ENCODE measurements at regions not wholly inside any gene's neighbourhood (a gene's known extent, or its start where the extent isn't known, plus 50 kb on each side); places are given as distances from the start of the nearest gene placed in this dataset.
"Not testable (repeated sequence)": the region's sequence is repeated elsewhere in the genome, so short reads cannot be mapped to it uniquely, and the experiment has no call there.

DNA sequence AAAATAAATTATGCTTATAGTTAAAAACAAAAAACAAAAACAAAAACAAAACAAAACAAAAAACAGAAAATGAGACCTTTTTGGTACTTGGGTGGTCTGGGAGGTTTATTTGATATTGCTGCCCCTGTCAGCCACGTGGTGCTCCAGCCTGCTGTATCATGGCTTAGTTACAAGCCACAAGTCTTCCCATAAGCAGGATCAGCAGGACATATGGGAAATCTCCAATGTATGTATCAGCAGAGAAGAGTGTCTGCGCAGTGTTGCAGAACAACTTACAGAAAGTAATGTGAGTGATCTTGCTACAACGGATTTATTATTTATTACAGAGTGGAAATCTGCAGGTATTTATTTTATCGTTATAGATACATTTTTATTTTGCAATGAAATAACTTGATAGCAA, 423.0 kb upstream of the TMPRSS15 start:
- DNase-seq (ENCODE audit: low spot score): no peak

DNA sequence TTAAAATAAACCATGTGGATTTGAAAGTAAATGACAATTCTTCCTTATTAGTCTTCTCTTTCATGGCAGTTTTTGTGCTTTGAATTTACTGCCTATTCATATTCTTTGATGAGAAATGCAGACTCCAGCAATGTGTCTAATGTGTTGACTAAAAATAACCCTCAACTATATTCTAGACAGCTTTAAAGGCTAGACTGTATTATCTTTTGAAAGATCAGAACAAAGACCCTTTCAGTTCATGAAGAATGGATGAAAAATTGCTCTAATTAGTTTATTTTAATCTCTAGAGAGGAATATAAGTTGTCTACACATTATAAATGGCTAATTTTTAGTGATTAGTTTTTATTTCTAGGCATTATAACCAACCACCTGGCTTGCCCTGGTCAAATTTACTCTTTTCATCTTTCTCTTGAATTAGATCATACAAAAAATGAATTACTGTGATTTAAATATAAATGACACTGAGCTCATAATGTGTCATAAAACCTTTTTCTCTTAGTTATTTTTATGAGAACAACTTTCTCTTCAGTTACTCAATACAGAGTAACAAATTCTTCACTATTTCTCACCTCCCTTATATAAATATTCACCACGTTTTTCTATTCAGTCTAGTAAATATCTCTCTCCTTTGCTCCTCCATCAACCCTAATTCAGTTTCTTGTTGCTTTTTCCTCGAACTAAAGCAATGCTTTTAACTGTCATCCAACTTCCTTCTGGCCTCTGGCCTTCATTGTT, 428.5 kb upstream of the TMPRSS15 start:
- DNase-seq (ENCODE audit: low spot score): no peak

- no peak for DNase-seq (ENCODE audit: low spot score)
These were observed 429.4 kb upstream of the TMPRSS15 start for GRCh38 chr21:18832950-18833349.

GRCh38 chr21:18834121-18834520, 430.5 kb upstream of the TMPRSS15 start:
- DNase-seq (ENCODE audit: low spot score): not testable (repeated sequence)

- no peak for DNase-seq (ENCODE audit: low spot score)
These were observed 436.7 kb upstream of the TMPRSS15 start for GRCh38 chr21:18840239-18840638.

- DNase-seq (ENCODE audit: low spot score): not testable (repeated sequence)
These were observed 454.0 kb upstream of the TMPRSS15 start for GRCh38 chr21:18857606-18858005.

DNA sequence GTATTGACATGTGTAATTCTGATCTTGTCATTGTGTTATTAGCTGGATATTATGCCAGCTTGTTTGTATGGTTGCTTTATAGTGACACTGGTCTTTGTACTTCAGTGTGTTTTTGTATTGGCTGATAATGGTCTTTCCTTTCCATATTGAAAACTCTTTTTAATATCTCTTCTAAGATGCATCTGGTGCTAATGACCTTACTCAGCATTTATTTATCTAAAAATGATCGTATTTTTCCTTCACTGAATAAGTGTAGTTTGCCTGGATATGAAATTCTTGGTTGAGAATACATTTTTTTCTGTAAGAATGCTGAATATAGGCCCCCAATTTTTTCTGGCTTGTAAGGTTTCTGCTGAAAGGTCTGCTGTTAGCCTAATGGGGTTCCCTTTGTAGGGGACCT, 465.5 kb upstream of the TMPRSS15 start:
- no peak for DNase-seq (ENCODE audit: low spot score)

DNA sequence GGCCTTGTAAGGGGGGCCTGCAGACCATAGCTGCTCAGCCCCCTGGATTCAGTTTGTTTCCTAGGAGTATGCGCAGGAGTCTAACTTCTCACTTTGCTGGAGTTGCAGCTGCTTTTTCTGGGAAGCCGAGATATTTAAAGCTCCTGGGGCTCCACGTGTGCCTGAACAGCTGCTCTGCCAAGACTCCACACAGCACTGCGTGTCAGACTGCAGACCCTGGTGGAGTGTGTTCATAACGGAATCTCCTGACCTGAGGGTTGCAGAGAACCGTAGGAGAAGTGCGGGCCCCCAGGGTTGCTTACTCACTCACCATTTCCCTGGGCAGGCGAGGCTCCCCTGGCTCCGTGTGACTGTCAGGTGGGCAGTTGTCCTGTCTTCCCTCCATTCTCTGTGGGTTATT, 474.3 kb upstream of the TMPRSS15 start:
- no peak for DNase-seq (ENCODE audit: low spot score)

DNA sequence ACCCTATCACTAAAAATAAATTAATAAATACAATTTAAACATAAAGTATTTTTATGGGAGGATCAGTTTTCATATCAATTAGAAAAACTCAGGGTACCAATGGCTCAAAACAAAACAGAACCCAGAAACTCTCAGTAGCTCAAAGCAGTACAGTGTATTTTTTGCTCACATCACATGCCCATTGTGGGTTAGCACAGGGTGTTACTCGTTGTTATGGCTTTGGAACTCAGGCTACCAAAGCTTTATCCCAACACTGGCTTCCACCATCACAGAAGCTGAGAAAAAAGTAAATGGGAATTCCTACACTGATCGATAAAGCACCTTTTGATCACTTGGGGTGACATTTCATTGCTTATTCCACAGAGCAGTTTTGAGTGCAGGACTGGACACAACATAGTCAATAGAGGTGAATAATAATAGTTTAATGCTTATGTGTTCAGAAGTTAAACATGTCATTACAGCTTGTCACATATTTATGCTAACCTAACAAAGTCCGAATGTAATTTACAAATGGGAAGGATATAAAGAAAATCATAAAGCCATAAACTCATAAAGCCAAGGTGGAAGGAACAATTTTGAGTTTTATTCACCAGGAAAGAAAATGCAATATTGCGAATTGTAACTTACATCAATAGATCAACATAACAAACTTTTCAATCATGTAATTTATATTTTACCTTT, 484.5 kb upstream of the TMPRSS15 start:
- no peak for DNase-seq (ENCODE audit: low spot score)

GRCh38 chr21:18893406-18893805, 489.8 kb upstream of the TMPRSS15 start:
- no peak for DNase-seq (ENCODE audit: low spot score)

DNA sequence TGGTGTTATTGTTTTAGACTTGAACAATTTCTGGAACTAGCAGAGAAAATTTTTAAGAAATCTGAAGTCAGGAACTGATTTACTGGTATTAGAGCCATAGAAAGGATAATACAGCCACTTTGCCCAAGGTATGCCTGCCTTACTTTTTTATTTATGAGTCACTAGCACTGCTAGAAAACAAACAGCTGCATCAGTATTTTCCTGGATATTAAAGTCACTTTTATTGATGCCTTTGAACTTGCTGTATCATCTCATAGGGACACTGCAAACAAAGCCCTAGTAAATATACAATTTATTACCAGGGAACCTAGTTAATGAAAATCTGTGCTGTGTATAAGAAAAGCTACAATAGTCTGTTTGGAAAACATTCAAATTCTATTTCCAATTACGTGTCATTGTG, 490.8 kb upstream of the TMPRSS15 start:
- no peak for DNase-seq (ENCODE audit: low spot score)

GRCh38 chr21:18899261-18899660, 495.7 kb upstream of the TMPRSS15 start:
- DNase-seq (ENCODE audit: low spot score): no peak

GRCh38 chr21:18902660-18903059, 499.1 kb upstream of the TMPRSS15 start:
- no peak for DNase-seq (ENCODE audit: low spot score)

GRCh38 chr21:18907076-18907475, 503.5 kb upstream of the TMPRSS15 start:
- no peak for DNase-seq (ENCODE audit: low spot score)

DNA sequence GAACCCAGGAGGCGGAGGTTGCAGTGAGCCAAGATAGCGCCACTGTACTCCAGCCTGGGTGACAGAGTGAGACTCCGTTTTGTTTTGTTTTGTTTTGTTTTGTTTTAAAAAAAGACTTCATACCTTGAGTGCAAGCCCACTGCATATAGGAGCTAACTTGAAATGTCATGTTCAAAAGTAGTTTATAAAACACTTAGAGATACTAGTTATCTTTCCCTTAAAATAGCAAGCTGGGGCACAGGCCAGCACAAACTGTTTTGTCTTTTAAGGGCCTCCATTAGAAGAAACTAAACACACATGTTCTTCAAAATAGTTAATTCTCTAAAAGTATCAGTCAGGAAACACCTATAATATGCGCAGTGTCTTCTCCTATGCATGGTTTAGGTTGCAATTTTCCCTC, 505.1 kb upstream of the TMPRSS15 start:
- DNase-seq (ENCODE audit: low spot score): no peak

DNA sequence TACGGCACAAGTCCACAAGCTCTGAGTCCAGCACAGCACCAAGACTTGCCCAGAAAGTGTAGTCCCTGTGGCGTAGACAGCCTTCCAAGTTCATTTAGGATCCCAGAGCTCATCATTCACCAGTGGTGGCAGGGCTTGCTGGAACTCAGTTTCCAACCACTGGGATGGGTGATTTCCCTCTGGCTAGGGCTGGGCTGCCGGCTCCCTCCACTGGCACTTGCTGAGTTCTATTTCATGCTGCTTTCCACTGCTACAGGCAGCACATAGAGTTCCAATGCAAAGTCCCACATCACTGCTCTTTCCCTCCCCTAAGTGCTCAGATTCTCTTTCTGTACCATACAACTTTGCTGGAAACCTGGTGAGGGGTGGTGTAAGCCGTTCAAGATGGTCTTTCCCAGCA, 510.3 kb upstream of the TMPRSS15 start:
- DNase-seq (ENCODE audit: low spot score): no peak

DNA sequence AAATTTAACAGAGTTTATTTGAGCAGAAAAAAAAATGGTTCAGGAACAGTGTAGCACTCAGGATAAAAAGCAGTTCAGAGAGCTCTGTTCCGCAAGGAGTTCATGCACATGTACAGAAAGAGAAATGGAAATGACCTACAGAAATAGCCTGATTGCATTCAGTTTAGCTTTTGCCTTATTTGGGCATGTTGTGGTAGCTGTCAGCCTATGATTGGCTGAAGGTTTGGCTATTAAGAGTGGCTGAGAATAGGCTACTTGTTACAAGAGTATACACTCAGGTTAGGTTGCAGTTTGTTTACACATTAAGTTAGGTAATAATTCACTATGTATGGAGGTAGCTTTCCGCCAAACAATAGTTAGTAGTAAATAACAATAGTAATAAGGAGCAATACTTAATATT, 511.0 kb upstream of the TMPRSS15 start:
- DNase-seq (ENCODE audit: low spot score): no peak

DNA sequence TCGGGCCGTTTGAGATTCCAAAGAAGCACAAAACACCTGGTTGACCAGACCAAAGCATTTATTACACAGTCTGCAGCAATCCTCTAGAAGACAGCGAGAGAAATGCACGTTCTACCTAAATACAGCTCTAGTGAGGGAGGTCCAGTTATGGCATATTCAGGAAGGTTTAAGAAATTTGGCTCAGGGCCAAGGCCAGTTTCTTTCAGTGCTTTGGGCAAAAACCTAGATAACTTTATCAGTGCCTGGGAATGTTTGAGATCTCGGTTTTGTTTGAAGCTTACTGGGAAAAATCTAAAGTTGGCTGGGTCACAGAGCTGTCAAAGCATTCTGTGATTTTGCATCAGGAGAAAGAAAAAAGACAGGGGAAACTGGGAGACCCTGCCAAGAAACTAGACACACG, 514.0 kb upstream of the TMPRSS15 start:
- no peak for DNase-seq (ENCODE audit: low spot score)

DNA sequence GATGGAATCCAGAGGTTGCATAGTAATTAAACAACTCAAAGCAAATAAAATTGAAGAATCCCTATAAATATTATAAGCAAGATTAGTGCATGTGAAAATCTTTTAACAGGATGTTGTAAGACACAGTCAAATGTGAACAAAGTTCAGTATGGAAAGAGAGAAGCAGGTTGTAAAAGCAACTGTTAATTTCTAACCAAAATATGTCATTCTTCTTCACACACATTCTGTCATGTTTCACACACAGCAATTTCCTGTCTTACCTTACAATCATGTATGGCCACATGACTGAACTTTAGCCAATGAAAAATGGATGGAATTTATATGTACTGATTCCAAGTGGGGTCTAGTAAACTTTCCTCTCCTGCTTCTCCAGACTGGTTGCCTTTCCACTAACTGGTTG, 527.7 kb upstream of the TMPRSS15 start:
- DNase-seq (ENCODE audit: low spot score): no peak

DNA sequence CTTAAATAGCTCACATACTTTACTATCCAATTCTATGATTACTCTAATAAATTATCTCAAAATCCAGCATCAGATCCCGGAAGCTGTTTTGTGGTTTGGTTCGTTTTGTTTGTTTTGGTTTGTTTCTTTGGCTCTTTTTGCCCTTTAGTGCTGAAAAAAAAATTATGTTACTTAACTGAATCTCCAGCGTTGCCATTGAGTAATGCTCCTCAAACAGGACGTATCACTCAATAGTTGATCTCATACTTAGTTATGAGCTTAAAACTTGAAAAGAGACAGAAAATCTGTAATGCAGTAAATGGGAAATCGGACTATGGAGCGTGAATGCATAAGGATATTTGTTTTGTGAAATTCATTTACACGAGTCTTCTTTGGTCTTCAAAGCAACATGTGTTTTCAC, 533.8 kb upstream of the TMPRSS15 start:
- no peak for DNase-seq (ENCODE audit: low spot score)

DNA sequence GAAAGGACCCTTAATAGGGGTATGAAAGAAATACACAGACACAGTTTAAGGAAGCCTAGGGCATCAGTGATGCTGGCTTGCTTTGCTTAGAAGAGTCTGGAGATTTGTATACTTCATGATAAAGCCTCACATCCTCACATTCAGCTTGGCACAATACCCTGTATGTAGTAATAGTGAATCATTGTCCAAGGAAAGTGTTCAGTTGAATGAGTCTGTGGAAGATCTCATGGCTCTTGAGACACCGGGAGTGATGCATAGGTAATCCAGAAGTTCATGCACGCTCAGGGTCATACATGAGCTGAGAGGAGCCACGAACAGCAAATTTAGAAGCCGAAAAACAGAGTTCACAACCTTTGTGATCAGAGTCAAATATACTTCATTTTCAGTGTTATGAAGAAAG, 537.2 kb upstream of the TMPRSS15 start:
- DNase-seq (ENCODE audit: low spot score): no peak

DNA sequence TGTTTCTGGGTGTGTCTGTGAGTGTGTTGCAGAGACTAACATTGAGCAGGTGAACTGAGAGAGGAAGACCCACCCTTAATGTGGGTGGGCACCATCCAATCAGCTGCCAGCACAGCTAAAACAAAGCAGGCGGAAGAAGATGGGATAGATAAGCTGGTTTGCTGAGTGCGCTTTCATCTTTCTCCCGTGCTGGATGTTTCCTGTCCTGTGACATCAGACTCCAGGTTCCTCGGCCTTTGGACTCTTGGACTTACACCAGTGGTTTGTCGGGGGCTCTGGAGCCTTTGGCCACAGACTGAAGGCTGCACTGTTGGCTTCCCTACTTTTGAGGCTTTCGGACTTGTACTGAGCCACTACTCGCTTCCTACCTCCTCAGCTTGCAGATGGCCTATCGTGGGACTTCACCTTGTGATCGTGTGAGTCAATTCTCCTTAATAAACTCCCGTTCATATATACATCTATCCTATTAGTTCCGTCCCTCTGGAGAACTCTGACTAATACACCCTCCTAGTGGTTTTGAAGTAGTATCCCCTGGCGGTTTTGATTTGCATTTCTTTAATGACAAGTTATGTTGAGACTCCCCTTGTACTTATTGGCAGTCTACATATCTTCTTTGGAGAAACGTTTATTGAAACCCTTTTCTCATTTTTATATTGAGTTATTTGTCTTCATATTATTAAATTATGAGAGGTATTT, 546.6 kb upstream of the TMPRSS15 start:
- DNase-seq (ENCODE audit: low spot score): no peak

GRCh38 chr21:18951271-18952038, 547.9 kb upstream of the TMPRSS15 start:
- DNase-seq (ENCODE audit: low spot score): no peak

Data from HuH-7.5 (cell line).